Endothelial cell of umbilical vein (primary cell): ENCODE measurements at regions not wholly inside any gene's neighbourhood (a gene's known extent, or its start where the extent isn't known, plus 50 kb on each side); places are given as distances from the start of the nearest gene placed in this dataset.

ENCODE experiments used
- EZH2 ChIP-seq: IDR thresholded peaks from 2 replicates; pipeline ENCODE4 v1.6.1; 2012; ENCODE audit warnings: borderline replicate concordance, low read depth, mild to moderate bottlenecking, moderate library complexity, low read length, inconsistent platforms; ENCODE audit not compliant: severe bottlenecking
- FOS ChIP-seq: IDR thresholded peaks from 2 replicates; pipeline ENCODE4 v1.6.1; 2011; ENCODE audit warnings: mild to moderate bottlenecking, low read length, moderate library complexity, borderline replicate concordance; ENCODE audit not compliant: insufficient read depth
- JUN ChIP-seq: IDR thresholded peaks from 2 replicates; pipeline ENCODE4 v1.6.1; 2011; ENCODE audit warnings: borderline replicate concordance, low read depth; ENCODE audit not compliant: insufficient read length, insufficient read depth
- MYC ChIP-seq: IDR thresholded peaks from one replicate; pipeline ENCODE4 v1.6.1; 2011; ENCODE audit warnings: mild to moderate bottlenecking, low read depth, low read length
- POLR2A ChIP-seq: IDR thresholded peaks from 2 replicates; pipeline ENCODE4 v1.6.1; 2012; ENCODE audit warnings: low read depth, mild to moderate bottlenecking, control low read depth, low read length
- POLR2AphosphoS5 ChIP-seq: IDR thresholded peaks from 2 replicates; pipeline ENCODE4 v1.6.1; 2012; ENCODE audit warnings: low read depth, mild to moderate bottlenecking, control low read depth, low read length, moderate library complexity; ENCODE audit not compliant: insufficient read depth
- TF ChIP-seq, protein P1 (sequence below), 2 donors: IDR thresholded peaks; 1 replicate in 1 of 2; 2 replicates in 1 of 2; pipeline ENCODE4 v1.5.1; 2011; ENCODE audit warnings: low read length in 2 of 2, mild to moderate bottlenecking in 2 of 2, moderate library complexity in 2 of 2, control low read depth in 1 of 2, inconsistent platforms in 1 of 2, low read depth in 1 of 2; ENCODE audit not compliant: insufficient read depth in 1 of 2; ENCODE audit errors: extremely low read depth in 1 of 2
- TF ChIP-seq, protein P2 (sequence below): IDR thresholded peaks from 2 replicates; pipeline ENCODE4 v1.6.1; 2011; ENCODE audit not compliant: insufficient read depth, insufficient read length

DNA sequence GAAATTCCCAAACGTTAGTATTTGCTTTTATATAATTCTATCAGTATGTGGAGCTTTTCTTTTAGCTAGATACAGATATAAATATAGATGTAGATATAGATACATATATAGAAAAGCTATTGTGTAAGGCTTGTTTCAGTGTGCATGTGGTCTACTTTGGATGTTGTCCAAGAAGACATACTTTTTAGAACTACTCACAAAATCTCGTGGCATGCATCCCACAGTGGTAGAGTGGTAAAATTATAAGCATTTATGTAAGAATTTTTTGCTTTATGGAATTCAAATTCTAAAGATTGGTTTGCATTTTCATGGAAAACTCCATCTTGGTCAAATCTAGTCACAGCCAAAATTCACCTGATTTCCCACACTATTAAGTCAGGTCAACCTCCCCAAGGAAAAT is 880.4 kb downstream of the EFNB2 start:
- TF ChIP-seq, protein P1, sequence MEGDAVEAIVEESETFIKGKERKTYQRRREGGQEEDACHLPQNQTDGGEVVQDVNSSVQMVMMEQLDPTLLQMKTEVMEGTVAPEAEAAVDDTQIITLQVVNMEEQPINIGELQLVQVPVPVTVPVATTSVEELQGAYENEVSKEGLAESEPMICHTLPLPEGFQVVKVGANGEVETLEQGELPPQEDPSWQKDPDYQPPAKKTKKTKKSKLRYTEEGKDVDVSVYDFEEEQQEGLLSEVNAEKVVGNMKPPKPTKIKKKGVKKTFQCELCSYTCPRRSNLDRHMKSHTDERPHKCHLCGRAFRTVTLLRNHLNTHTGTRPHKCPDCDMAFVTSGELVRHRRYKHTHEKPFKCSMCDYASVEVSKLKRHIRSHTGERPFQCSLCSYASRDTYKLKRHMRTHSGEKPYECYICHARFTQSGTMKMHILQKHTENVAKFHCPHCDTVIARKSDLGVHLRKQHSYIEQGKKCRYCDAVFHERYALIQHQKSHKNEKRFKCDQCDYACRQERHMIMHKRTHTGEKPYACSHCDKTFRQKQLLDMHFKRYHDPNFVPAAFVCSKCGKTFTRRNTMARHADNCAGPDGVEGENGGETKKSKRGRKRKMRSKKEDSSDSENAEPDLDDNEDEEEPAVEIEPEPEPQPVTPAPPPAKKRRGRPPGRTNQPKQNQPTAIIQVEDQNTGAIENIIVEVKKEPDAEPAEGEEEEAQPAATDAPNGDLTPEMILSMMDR (IDR thresholded peaks at IDR 0.05; ENCODE audit: extremely low read depth in 1 of 2, insufficient read depth in 1 of 2, low read depth in 1 of 2, low read length in 2 of 2) = no peak
- TF ChIP-seq EZH2 = no peak
- TF ChIP-seq, protein P2, sequence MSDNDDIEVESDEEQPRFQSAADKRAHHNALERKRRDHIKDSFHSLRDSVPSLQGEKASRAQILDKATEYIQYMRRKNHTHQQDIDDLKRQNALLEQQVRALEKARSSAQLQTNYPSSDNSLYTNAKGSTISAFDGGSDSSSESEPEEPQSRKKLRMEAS = no peak
- TF ChIP-seq POLR2AphosphoS5 = no peak
- TF ChIP-seq POLR2A = no peak
- TF ChIP-seq JUN = no peak
- TF ChIP-seq FOS = no peak
- TF ChIP-seq MYC = no peak
